Right ventricle myocardium inferior (tissue), 1 donor: ENCODE measurements at regions not wholly inside any gene's neighbourhood (a gene's known extent, or its start where the extent isn't known, plus 50 kb on each side); places are given as distances from the start of the nearest gene placed in this dataset.

Experiments
- ATAC-seq: fragments of 200-7000 bp; cut with Tn5 transposase; one replicate; pipeline ENCODE4 v1.9.1; 2020; ENCODE audit warnings: mild to moderate bottlenecking, moderate library complexity
- DNase-seq: peaks from one replicate; pipeline ENCODE4 v3.0.0; 2021; ENCODE audit errors: missing footprints
- intact Hi-C: fragments of 100-400 bp; cut with DNase I; formaldehyde crosslinking; loops from one replicate; pipeline ENCODE4 v1.11.0; 2022
- donor health status: DM: no; HTN: yes; CAD: no; lungs with severe emphysema.

DNA sequence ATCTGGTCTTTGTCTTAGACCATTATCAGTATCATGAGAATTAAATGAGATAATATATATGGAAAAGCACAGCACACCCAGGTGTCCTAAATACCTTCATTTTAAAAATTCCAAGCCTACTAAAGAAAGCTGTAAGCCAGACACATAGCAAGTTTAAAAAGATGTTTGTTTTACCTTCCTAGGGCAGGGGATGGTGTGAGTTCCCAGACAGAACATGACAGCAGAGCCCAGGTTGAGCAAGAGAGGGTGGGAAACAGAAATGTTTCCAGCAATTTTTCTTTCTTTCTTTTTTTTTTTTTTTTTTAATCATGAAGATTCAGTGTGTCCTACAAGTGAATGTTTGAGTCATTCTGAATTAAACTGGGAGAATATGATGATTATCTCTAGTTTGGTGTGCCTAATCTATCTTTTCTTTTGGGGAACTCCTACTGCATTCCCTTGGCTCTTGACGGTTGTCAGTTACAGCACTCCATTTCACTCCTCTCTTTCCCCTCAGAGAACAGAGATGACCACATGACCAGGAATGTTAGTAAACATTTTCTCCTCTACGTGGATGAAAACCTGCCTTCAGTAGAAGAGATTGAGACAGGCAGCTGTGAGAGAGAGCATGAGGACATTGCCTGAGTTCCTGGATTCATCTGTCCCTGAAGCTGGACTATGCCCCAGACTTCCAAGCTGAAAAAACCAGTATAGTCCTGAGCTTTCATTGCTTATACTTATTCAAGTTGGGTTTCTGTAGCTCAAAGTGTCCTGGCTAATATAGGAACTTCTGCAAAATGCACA is 54.5 kb upstream of the ARL14 start:
- no peak for ATAC-seq
- intact Hi-C loops, result no loop called here

DNA sequence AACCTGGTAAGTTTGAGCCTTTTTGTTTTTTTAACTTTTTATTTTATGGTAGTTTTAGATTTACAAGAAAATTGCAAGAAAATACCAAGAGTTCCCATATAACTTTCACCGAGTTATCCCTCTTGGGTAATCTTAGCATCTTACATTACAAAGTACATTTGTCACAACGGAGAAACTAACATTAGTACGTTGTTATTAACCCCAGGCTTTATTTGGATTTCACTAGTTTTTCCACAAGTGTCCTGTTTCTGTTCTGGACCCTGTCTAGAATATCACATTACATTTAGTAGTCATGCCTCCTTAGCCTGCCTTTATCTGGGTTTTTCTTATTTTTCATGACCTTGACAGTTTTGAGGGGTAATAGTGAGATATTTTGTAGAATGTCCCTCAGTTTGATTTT is 53.5 kb upstream of the KPNA4 start:
- intact Hi-C loops, result no loop called here
- DNase-seq, result no peak
- ATAC-seq, result no peak

More for the DNA sequence above, 54.5 kb upstream of the ARL14 start:
- no peak for DNase-seq

DNA sequence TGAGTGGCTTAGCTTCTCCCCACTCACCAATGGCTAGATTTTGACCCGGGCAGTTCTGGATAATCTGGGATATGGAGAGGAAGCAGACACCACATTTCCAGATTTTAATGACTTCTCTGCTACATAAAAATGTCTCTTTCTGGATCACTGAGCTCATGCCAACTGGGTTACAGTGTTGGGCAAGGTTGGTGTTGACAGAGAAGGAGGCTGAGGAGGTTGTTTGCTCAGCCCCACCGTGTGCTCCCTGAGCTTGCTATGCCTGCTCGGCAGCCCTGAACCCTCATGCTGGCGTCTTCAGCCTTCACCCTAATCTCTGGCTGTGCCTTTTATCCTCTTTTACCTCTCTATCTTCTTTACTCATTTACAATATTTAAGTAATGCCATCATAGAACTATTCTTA is 53.0 kb upstream of the KPNA4 start:
- intact Hi-C loops, result no loop called here
- ATAC-seq (no peak), DNase-seq (no peak)

DNA sequence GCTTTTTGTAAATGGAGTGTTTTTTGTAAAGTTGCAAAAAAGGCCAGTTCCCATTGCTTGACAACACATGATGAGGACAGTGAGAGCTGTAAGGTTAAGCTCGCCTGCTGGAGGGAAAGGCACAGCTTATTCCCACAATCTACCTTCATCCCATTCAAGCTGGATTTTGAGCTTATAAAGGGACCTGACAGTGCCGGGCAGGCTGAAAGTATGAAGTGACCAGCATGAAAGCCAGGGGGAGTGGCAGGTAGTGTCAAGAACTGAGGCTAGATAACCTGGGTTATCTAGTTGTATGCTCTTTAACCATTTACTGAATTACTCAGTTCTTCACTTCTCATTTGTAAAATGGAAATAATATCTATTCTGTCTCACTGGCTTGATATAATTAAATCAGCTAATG is 52.3 kb upstream of the KPNA4 start:
- ATAC-seq, result no peak
- intact Hi-C loops, result no loop called here

DNA sequence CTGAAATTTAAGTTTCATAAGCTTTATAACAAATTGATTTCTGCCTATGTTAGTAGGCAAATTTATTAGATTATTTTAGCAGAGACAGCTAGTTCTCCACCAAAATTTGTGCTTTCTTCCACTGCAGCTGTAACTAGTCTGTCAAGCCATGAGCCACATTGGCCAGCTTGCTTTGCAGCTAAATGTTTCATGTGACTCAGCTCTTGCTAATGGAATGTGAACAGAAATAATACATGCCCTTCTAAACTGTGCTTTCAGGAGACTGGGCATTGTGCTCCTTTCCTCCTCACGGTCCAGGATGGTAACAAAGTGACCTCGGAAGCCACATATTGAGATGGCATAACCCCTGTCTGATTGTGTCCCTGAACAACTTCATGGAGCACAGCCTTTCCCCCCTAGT is 51.3 kb upstream of the KPNA4 start:
- DNase-seq (no peak), ATAC-seq (peak; percentile 70)
- intact Hi-C loops, result no loop called here

More for the DNA sequence above, 52.3 kb upstream of the KPNA4 start:
- no peak for DNase-seq

DNA sequence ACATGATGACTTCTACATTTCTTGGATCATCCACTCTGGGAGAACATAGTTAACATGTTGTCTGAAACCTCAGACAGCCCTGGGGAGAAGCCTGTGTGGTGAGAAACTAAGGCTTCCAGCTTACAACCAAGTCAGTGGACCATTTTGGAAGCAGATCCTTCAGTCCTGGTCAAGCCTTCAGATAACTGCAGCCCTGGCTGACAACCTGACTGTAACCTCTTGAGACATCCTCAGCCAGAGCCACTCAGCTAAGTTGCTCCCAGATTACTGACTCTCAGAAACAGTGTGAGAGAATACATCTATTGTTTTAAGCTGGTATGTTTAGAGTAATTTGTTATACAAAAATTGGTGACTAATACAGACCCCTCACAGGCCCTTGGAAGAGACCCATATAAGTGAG is 50.9 kb upstream of the KPNA4 start:
- intact Hi-C loops, result no loop called here
- DNase-seq, result no peak
- no peak for ATAC-seq
